HEK293T (cell line): ENCODE measurements at regions not wholly inside any gene's neighbourhood (a gene's known extent, or its start where the extent isn't known, plus 50 kb on each side); places are given as distances from the start of the nearest gene placed in this dataset.

Experiments
- CTBP1 ChIP-seq: fragments of 450-650 bp; IDR thresholded peaks from 2 replicates; pipeline ENCODE4 v1.6.1; 2016; ENCODE audit warnings: borderline replicate concordance
- HDGF ChIP-seq: fragments of 450-650 bp; IDR thresholded peaks from 2 replicates; pipeline ENCODE4 v1.6.1; 2017; ENCODE audit warnings: antibody characterized with exemption, borderline replicate concordance
- SP1 ChIP-seq: fragments of 450-650 bp; IDR thresholded peaks from 2 replicates; pipeline ENCODE4 v1.6.1; 2017
- SUZ12 ChIP-seq: fragments of 450-650 bp; IDR thresholded peaks from 2 replicates; pipeline ENCODE4 v1.6.1; 2016; ENCODE audit warnings: mild to moderate bottlenecking
- TARDBP ChIP-seq: fragments of 450-650 bp; IDR thresholded peaks from 2 replicates; pipeline ENCODE4 v1.6.1; 2016

DNA sequence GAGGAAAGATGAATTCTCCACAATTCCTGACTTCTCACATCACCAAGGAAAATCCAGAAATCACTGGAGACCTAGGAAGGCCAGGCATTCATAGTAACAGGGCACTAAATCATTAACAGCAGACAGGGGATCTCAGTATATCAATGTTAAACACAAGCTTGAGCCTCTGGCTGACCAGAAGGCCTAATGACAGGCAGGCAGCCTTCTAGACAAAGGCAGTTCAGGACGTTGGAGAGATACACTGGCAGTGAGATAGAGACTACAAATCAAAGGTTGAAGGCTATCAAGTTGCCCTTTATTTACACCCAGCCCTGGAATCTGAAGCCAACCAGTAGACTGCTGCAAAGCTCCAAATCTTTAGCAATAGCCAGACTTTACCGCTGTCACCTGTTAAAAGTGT, 422.8 kb upstream of the CCL2 start:
- TF ChIP-seq HDGF: no peak
- TF ChIP-seq SP1: no peak
- TF ChIP-seq TARDBP: no peak
- TF ChIP-seq CTBP1: no peak
- TF ChIP-seq SUZ12: no peak
